ENCODE measurements at regions not wholly inside any gene's neighbourhood (a gene's known extent, or its start where the extent isn't known, plus 50 kb on each side); places are given as distances from the start of the nearest gene placed in this dataset.
"Not testable (repeated sequence)": the region's sequence is repeated elsewhere in the genome, so short reads cannot be mapped to it uniquely, and the experiment has no call there.

- no peak for DNase-seq
These were observed 107.6 kb upstream of the ZBTB20 start for GRCh38 chr3:115254492-115255196.

GRCh38 chr3:115255197-115255585 is 108.1 kb upstream of the ZBTB20 start:
- no peak for DNase-seq

GRCh38 chr3:115270849-115271248 is 123.8 kb upstream of the ZBTB20 start:
- no peak for DNase-seq

GRCh38 chr3:115272036-115272824 is 125.1 kb upstream of the ZBTB20 start:
- DNase-seq = no peak

GRCh38 chr3:115275896-115276295 is 128.8 kb upstream of the ZBTB20 start:
- DNase-seq = no peak

- DNase-seq = no peak
These were observed 132.9 kb upstream of the ZBTB20 start for GRCh38 chr3:115279939-115280338.

GRCh38 chr3:115280506-115280905 is 133.4 kb upstream of the ZBTB20 start:
- DNase-seq = no peak

GRCh38 chr3:115281697-115282675 is 134.9 kb upstream of the ZBTB20 start:
- no peak for DNase-seq

- no peak for DNase-seq
These were observed 137.9 kb upstream of the ZBTB20 start for GRCh38 chr3:115284980-115285379.

GRCh38 chr3:115286529-115287197 is 139.6 kb upstream of the ZBTB20 start:
- no peak for DNase-seq

GRCh38 chr3:115287198-115287597 is 140.1 kb upstream of the ZBTB20 start:
- DNase-seq = no peak

GRCh38 chr3:115292131-115292530 is 145.0 kb upstream of the ZBTB20 start:
- no peak for DNase-seq

- DNase-seq = no peak
These were observed 145.6 kb upstream of the ZBTB20 start for GRCh38 chr3:115292677-115293165.

- no peak for DNase-seq
These were observed 146.2 kb upstream of the ZBTB20 start for GRCh38 chr3:115293321-115293720.

- DNase-seq = no peak
These were observed 154.3 kb upstream of the ZBTB20 start for GRCh38 chr3:115301364-115301860.

- DNase-seq = not testable (repeated sequence)
These were observed 170.9 kb upstream of the ZBTB20 start for GRCh38 chr3:115317953-115318352.

GRCh38 chr3:115321400-115321805 is 174.3 kb upstream of the ZBTB20 start:
- DNase-seq = no peak

- DNase-seq = no peak
These were observed 175.8 kb upstream of the ZBTB20 start for GRCh38 chr3:115322901-115323300.

GRCh38 chr3:115323380-115323779 is 176.3 kb upstream of the ZBTB20 start:
- no peak for DNase-seq

- DNase-seq = no peak
These were observed 177.0 kb upstream of the ZBTB20 start for GRCh38 chr3:115324056-115324455.

- no peak for DNase-seq
These were observed 178.5 kb upstream of the ZBTB20 start for GRCh38 chr3:115325539-115325938.

- no peak for DNase-seq
These were observed 183.3 kb upstream of the ZBTB20 start for GRCh38 chr3:115330430-115330829.

Data from NCI-H2171 (cell line).